Left renal cortex interstitium (tissue), 4 donors: ENCODE measurements at regions not wholly inside any gene's neighbourhood (a gene's known extent, or its start where the extent isn't known, plus 50 kb on each side); places are given as distances from the start of the nearest gene placed in this dataset.
A peak's percentile ranks its signal among the peaks of the same experiment; 100 is the strongest.
"Not testable (repeated sequence)": the region's sequence is repeated elsewhere in the genome, so short reads cannot be mapped to it uniquely, and the experiment has no call there.

Experiments
- DNase-seq, 4 donors: peaks; one replicate each; pipeline ENCODE4 v3.0.0-alpha.2; 2013; ENCODE audit warnings: low read depth in 4 of 4, low spot score in 2 of 4, missing footprints in 1 of 4

DNA sequence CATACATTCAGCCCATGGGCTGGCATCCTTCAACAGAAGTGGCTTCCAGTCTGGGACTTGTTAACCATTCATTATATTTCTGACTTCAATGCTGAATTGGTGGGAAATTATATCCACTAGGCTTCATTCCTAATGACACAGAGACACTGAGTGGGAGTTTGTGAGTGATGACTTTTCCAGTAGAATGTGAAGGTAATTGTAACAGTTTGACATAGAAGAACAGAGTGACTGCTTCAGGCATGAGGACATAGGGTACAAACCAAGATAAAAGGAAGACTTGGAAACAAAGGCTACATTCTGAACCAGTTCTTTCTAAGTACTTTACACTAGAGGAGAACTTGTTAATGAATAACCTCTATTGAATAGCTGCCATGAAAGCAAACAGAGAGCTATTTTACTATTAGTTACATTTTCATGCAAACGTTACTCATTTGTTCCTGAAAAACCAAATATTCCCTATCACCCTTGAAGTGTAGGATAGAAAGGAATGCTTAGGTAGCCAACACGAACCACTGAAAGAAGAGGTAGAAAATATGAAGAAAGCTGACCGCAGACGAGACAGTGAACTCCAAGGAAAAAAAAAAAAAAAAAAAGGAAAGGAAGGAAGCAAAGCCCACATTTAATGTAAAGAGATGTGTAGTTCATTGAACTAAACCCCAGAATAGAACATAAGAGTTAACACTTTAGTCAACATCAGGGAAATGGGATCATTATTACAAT, 237.0 kb upstream of the SEMA3C start:
- peak in 2 of 4 donors; percentile 24 to 31 for DNase-seq

DNA sequence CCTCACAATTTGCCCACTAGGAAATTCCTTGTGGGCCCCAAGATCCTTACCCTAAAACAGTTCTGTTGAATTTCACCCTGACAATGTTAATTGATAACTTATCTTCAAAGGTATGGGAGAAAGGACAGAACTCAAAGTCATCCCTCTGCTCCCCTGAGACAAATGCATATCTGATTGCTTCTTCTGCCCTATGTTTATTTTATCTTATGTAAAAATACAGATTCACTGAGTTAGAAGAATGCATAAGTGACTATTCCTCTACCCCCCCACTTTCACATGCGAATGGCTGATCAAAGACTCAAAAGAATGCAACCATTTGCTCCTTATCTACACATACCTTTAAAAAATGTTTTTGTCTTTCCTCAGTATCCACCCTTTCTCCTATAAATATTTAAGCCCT, 235.7 kb upstream of the SEMA3C start:
- DNase-seq, result no peak

DNA sequence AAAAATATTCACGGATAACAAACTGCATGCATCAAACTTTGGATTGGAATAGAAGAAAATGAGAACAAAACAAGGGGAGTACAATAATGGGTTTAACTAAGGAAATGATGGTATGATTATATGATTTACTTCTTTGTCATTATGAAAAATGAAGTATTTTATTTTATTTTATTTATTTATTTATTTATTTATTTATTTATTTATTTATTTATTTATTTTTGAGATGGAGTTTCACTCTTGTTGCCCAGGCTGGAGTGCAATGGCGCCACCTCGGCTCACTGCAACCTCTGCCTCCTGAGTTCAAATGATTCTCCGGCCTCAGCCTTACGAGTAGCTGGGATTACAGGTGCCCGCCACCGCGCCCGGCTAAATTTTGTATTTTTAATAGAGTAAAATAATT, 234.1 kb upstream of the SEMA3C start:
- not testable (repeated sequence) for DNase-seq

DNA sequence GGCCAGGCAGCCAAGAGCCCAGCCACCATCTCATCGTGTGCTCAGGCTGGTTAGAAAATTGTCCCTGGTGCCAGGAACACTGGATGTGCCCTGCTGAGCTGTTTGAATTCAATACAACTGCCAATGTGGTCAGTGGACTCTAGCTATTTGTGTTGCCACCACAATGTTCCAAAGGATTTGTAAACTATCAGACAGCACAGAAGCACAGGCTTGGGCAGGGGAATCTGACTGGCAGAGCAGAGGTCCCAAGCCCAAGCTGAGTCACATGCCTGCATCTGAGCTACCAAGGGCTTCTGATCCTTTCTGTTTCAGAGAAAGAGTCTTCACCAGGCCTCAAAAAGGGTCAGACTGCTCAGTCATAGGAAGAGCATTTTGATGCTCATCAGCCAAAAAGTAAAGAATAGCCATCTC, 232.1 kb upstream of the SEMA3C start:
- no peak for DNase-seq

DNA sequence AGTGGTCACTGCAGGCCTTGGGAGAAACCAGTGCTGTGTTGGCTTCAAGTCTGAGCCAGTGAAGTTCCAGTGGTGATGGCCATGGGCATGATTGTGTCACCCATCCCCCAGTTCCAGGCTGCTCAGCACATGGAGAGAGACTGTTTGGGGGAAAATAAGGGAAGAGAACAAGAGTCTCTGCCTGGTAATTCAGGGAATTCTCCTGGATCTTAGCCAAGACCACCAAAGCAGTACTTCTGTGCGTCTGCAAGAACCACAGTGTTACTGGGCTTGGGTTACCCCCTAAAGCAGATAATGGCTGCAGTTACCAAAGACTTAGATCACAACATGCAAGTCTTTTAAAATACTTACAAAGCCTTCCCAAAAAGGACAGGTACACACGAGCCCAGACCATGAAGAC, 225.0 kb upstream of the SEMA3C start:
- no peak for DNase-seq

DNA sequence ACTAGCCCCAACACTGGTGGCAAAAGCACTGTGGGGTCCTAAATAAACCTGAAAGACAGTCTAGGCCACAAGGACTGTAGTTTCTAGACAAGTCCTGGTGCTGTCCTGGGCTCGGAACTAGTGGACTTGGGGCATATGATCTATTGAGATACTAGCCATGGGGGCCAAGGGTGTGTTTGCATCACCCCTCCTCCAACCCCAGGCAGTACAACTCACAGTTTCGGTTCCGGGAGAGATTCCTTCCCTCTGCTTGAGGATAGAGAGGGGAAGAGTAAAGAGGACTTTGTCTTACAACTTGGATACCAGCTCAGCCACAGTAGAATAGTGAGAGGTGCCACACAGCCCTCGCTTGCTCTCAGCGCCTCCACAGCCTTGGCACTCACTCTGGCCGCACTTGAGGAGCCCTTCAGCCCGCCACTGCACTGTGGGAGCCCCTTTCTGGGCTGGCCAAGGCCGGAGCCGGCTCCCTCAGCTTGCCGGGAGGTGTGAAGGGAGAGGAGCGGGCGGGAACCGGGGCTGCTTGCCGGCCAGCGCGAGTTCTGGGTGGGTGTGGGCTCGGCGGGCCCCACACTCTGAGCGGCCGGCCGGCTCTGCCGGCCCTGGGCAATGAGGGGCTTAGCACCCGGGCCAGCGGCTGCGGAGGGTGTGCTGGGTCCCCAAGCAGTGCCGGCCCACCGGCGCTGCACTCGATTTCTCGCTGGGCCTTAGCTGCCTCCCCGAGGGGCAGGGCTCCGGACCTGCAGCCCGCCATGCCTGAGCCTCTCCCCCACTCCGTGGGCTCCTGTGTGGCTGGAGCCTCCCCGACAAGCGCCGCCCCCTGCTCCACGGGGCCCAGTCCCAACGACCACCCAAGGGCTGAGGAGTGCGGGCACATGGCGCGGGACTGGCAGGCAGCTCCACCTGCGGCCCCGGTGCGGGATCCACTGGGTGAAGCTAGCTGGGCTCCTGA, 222.7 kb upstream of the SEMA3C start:
- DNase-seq, result not testable (repeated sequence)

DNA sequence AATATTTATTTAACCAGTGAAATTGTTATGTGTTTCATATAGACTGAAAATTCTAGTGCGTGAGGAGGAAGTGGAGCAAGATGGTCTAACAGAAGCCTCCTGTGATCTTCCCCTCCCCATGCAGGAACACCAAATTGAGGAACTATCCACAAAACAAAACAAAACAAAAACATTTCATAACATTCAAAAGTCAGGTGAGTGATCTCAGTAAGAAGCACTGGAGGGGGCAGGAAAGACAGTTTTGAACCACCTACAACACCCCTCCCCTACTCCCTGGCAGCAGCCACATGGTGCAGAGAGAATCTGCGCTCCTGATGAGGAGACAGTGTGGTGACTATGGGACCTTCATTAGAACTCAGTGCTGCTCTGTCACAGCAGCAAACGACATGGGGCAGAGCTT, 221.9 kb upstream of the SEMA3C start:
- DNase-seq, result no peak

DNA sequence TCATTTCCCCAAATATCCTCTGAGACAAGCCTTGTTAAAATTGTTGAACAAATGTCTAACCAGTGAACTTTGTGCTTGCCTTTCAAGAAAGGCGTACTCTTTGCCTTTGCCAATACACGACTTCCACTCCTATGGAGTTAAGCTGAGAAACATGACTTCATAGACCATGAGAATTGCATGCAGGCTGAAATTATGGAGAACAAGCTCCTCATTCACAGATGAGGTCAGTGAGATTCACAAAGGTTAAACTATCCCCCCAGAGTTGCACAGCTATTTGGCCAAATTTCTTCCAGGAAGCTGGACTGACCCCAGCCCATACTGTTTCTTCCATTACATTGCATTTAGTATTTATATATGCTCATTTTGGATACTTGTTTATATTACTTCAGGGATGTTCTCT, 221.4 kb upstream of the SEMA3C start:
- DNase-seq, result no peak

DNA sequence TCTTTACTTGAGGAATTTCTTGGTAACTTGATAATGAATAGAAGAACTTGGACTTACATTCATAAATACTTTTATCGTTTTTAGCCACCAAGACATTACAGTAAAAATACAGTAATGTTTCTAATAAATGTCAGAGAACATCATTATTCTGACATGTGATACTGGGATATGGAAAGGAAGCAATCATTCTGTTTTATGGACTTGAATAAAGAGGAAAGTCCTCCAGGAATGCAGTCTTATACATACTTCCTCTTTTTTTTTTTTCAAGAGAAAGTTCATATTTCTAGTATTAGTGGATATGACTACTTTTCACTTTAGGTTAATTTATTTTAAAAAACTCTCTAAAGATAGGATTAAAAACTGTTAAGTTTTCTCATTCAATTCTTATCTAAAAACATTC, 220.0 kb upstream of the SEMA3C start:
- DNase-seq, result no peak

DNA sequence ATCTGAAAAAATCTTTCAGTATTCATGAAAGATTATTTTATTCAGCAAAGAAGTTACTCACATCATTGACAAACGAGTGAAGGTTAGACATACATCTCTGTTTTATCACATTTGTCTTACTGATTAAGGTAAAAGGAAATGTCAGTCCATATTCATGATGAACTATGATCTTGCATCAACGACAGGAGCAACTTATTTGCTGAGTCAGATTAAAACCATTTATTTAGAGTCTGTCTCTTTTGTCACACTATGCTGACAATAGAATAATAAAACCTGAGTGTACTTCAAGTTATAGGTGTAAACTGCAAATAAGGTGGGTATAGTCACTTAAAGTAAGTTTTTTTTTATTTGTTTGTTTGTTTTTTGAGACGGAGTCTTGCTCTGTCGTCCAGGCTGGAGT, 216.5 kb upstream of the SEMA3C start:
- DNase-seq, result no peak

DNA sequence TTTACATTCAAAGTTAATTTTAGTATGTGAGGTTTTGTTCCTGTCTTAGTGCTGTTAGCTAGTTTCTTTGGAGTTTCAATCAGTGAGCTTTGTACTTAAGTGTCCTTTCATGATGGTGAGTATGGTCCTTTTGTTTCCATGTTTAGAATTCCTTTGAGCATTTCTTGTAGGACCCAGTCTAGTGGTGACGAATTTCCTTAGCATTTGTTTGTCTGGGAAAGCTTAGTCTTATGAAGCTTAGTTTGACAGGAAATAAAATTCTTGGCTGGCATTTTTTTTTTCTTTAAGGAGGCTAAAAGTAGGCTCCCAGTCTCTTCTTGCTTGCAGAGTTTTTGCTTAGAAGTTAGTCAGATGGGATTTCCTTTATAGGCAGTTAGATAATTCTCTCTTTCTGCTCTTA, 209.2 kb upstream of the SEMA3C start:
- DNase-seq, result no peak

DNA sequence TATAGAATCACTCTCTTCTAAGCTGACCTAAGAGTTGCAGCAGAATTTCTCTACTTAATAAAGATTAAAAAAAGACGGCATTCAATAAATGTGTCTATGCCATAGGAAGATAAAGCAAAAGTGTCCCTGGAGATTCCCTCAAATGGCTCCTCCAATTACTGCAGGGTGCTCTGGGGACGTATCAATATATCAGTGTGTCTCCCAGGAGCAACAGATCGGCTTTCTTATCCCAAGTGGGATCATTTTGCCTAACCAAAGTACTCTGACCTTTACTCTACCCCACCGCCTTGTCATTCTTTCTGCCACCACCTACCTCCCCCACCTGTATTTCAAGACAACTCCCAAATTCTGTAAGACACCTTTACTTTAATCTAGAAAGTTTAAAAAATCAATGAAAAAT, 202.0 kb upstream of the SEMA3C start:
- no peak for DNase-seq

DNA sequence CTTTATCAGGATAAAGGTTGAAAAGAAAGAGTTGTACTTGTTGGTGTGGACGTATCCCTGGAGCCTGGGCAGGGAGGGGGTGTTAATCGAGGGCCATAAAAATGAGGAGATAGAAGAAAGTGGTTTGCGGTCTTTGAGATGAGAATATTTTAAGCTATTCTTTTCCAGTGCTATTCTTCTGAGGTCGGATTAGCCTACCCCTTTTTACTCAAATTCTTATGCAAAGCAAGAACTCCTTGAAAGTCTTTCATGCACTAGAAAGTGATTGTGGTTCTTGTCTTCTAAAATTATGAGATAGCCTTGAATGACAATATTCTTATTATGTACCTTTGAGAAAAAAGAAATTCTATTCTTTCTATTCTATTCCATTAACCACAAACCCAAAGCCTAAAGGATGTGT, 201.3 kb upstream of the SEMA3C start:
- DNase-seq, result no peak

DNA sequence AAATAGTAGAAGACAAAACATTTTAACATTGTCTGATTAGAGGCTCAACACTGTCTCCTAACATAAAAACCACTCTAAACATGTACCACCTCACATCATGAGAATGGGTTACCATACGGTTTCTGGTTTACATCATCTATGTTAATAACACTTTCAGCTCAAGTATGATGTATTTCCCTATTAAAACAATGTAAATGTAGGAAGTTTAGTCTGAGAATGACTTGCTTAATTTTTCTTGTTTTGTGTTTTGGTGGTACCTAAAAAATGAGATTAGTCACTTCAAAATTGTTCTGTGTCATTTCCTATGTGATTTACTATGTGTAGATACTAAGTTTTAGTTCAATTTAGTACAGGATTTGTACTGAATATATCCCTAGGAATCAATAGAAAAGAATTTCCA, 195.8 kb upstream of the SEMA3C start:
- DNase-seq, result no peak

DNA sequence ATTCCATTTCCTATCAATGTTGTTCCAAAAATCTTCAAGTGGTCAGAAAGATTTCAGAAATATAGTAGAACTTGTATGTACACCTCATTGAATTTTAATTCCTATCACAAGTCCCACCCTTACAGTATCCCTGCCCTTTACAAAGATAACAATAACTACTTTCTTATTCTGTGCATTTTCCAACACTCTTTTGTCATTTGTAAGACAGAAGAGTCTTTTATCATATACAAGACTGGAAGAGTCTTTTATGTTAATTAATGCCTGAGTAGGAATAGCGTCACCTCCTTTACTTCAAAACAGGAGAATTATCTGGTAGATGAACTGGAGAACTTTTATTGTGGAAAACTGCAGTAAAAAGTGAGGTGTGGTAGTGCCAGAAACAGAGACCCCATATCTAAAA, 193.9 kb upstream of the SEMA3C start:
- no peak for DNase-seq

DNA sequence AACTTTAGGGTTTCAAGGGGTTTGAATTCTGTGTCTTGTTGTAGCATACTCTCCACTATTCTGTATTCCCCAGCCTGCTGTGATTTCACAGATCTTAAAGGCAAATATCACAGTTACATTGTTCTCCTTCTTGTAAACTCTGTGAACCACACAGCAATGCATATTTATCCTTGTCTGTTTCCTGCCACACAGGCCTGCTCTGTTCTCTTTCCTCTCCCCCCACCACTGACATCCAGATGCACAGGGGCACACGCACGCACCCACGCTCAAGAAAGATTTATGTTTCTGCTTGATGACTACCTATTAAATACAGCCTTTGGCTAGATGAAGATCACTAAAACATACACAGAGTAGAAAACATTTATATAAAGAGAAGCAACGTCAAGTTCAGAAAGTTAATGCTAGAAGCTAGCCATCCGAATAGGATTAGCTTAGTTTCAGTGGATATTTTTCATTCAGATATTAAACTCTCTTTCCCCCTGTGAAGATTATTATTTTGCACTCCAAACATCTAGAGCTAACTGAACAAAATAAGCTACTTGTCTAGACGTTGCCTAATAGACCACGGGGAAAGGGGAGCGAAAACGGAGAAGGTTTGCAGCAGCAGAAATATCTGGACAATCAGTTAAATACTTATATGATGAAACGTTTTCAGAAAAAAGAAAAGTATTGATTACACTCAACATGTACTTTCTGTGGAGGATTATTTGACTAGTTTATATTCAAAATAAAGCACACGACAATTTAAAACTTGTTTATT, 193.1 kb upstream of the SEMA3C start:
- peak in 1 of 4 donors; percentile 2 for DNase-seq

DNA sequence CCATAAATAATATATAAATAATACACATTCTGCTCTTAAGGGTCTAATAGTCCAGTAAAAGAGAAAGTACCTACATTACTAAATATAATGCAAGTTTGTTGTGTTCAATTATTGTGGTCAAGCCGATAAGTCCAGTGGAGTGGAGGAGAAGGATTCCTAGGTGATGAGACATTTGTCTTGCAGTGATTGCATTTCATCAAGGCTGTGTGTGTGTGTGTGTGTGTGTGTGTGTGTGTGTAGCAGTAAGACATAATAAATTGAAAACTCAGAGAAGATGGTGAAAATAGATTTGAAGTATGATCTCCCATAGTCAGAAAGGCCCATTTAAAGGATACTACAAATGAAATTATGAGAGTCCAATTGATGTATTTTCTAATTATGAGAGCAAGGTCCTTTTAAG, 192.5 kb upstream of the SEMA3C start:
- no peak for DNase-seq

DNA sequence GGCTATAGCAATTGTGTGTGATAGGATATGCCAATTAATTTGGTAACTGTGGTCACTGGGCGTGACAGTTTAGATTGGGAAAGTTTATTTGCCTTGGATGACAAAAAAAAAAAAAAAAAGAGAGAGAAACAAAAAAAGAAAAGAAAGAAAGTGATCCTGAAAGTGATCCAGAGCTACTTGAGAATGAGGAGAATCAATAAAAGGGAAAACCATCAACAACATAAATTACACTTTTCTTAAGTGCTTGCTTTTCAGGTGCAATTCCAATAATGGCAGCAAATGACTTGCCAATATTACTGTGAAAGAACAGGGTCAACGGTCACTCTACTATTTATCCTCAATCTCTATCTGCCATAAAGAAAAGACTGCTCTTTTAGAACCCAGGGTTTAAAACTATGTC, 191.8 kb upstream of the SEMA3C start:
- DNase-seq, result no peak

DNA sequence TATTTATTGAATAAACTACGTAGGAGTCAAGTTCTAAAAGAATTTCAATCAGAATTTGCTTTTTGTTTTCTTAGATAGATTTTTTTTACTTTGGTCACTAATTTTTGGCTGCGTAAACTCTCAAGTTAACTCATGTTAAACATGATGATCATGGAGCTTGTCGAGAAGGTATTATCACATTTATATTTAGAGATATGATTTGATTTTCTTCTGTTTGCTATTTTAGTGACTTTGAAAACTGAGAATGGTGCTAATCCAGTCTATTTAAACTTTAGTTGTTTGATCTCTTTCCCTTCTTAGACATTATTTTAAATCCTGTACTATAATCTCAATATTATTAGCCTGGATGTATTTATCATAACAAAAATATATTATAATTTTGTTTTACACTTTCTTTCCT, 179.4 kb upstream of the SEMA3C start:
- DNase-seq, result no peak

DNA sequence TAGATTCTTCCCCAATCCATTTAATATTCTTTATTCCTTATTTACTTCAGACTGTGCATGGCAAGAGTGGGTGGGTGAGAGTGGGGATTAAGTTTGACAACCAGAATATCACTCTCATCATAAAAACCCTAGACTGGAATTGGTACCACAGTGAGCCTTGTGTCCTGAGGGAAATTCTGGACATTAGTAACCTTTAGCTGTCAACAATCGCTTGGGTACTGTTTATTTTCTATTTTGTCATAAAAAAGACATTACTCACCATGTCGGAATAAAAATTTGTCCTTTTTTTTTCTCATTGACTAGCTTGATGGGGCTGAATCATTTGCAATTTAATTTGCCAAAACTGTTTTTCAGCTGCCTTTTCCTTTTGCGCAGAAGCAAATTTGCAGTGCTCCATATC, 176.1 kb upstream of the SEMA3C start:
- no peak for DNase-seq

DNA sequence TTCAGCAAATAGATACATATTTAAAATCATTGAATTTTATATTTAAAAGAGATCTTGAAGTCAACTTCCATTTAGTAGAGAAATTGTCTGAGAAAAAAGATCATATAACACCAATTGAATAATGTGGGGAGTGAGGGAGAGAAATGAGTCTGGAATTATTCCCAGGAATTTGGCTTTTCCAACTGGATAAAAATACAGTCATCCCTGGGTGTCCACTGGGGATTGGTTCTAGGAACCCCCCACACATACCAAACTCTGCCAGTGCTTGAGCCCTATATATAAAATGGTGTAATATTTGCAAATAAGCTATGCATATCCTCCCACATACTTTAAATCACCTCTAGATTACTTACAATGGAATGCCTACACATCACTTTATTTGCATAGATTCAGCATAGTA, 162.8 kb upstream of the SEMA3C start:
- DNase-seq, result no peak
